ENCODE measurements at regions not wholly inside any gene's neighbourhood (a gene's known extent, or its start where the extent isn't known, plus 50 kb on each side); places are given as distances from the start of the nearest gene placed in this dataset.

- TF ChIP-seq, protein P1, sequence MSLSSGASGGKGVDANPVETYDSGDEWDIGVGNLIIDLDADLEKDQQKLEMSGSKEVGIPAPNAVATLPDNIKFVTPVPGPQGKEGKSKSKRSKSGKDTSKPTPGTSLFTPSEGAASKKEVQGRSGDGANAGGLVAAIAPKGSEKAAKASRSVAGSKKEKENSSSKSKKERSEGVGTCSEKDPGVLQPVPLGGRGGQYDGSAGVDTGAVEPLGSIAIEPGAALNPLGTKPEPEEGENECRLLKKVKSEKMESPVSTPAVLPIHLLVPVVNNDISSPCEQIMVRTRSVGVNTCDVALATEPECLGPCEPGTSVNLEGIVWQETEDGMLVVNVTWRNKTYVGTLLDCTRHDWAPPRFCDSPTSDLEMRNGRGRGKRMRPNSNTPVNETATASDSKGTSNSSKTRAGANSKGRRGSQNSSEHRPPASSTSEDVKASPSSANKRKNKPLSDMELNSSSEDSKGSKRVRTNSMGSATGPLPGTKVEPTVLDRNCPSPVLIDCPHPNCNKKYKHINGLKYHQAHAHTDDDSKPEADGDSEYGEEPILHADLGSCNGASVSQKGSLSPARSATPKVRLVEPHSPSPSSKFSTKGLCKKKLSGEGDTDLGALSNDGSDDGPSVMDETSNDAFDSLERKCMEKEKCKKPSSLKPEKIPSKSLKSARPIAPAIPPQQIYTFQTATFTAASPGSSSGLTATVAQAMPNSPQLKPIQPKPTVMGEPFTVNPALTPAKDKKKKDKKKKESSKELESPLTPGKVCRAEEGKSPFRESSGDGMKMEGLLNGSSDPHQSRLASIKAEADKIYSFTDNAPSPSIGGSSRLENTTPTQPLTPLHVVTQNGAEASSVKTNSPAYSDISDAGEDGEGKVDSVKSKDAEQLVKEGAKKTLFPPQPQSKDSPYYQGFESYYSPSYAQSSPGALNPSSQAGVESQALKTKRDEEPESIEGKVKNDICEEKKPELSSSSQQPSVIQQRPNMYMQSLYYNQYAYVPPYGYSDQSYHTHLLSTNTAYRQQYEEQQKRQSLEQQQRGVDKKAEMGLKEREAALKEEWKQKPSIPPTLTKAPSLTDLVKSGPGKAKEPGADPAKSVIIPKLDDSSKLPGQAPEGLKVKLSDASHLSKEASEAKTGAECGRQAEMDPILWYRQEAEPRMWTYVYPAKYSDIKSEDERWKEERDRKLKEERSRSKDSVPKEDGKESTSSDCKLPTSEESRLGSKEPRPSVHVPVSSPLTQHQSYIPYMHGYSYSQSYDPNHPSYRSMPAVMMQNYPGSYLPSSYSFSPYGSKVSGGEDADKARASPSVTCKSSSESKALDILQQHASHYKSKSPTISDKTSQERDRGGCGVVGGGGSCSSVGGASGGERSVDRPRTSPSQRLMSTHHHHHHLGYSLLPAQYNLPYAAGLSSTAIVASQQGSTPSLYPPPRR (CRISPR knock-in tag; IDR thresholded peaks at IDR 0.05; ENCODE audit: borderline replicate concordance), result no peak
- TF ChIP-seq ZNF329 (CRISPR knock-in tag; IDR thresholded peaks at IDR 0.05; ENCODE audit: low read depth) (no peak), TCF7 (IDR thresholded peaks at IDR 0.05; ENCODE audit: low read depth) (no peak), MXD4 (CRISPR knock-in tag; IDR thresholded peaks at IDR 0.05) (no peak)
- TF ChIP-seq, protein P2, sequence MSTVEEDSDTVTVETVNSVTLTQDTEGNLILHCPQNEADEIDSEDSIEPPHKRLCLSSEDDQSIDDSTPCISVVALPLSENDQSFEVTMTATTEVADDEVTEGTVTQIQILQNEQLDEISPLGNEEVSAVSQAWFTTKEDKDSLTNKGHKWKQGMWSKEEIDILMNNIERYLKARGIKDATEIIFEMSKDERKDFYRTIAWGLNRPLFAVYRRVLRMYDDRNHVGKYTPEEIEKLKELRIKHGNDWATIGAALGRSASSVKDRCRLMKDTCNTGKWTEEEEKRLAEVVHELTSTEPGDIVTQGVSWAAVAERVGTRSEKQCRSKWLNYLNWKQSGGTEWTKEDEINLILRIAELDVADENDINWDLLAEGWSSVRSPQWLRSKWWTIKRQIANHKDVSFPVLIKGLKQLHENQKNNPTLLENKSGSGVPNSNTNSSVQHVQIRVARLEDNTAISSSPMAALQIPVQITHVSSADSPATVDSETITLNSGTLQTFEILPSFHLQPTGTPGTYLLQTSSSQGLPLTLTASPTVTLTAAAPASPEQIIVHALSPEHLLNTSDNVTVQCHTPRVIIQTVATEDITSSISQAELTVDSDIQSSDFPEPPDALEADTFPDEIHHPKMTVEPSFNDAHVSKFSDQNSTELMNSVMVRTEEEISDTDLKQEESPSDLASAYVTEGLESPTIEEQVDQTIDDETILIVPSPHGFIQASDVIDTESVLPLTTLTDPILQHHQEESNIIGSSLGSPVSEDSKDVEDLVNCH (CRISPR knock-in tag; IDR thresholded peaks at IDR 0.05), result no peak
These were observed 123.2 kb upstream of the KCNIP4 start (continued) for GRCh38 chr4:22071749-22072148.

DNA sequence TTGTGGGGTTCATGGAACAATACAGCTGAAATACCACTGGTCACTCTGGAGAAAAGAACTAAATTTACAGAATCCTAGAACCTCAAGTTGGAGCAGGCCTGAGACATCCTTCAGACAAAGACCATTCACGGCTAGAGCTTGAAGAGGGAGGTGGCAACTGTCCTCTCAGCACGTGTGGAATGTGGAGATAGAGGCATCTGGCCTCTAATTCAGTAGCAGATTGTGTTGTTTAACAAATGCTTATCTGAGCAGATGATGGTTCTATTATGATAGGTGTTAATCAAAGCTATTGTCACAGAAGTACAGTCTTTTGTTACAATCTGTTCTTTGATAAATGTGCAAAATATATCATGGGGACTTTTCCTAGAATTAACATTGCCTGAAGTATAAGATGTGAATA is 121.7 kb upstream of the KCNIP4 start:
- DNase-seq (ENCODE audit: low spot score) (no peak), ATAC-seq (no peak), FAIRE-seq (no peak)
- H3K36me3 ChIP-seq (replicated peaks in 1 of 2; ENCODE audit: control insufficient read depth in 1 of 2, insufficient read depth in 2 of 2, low read length in 2 of 2), result no peaks in the 10 kb centered on the region
- in situ Hi-C loops (cut with HindIII; ENCODE audit: extremely low pct_ligation_motif_present, low pct_unique_long_range_greater_than_20kb) (no loop called here), intact Hi-C loops (cut with micrococcal nuclease; ENCODE audit: unreplicated experiment) (no loop called here)
- no peaks in the 10 kb centered on the region for H3K79me2 ChIP-seq (ENCODE audit: insufficient read depth, low read length)
- H3K9ac ChIP-seq (ENCODE audit: insufficient read depth, low read depth, low read length), result no peak overlapping the region
- BruUV-seq (replicated peaks), result no TSS peak
- no peaks in the 10 kb centered on the region; the same call in 1 of the 2 replicates for H3K9me3 ChIP-seq (ENCODE audit: low read length)
- no peak overlapping the region for H2AFZ ChIP-seq (ENCODE audit: low read length)
- H3K4me1 ChIP-seq (ENCODE audit: insufficient read depth, low read length), result no peaks in the 10 kb centered on the region
- no peaks in the 10 kb centered on the region for H4K20me1 ChIP-seq (ENCODE audit: insufficient read depth, low read length)
- H3K27me3 ChIP-seq (ENCODE audit: control insufficient read depth in 1 of 2, insufficient read depth in 2 of 2, low read length in 2 of 2), result no peaks in the 10 kb centered on the region
- no peak overlapping the region for H3K4me2 ChIP-seq (ENCODE audit: low read depth, low read length)
- ChIA-PET POLR2A (no interaction called here), CTCF (ENCODE audit: low intra/inter-chr PET ratio, low total read pairs) (no interaction called here)
- H3K4me3 ChIP-seq (replicated peaks in 1 of 3; ENCODE audit: insufficient read depth in 1 of 3, low read depth in 2 of 3, low read length in 3 of 3), result no peak overlapping the region
- no peak overlapping the region for H3K27ac ChIP-seq (ENCODE audit: extremely low read length, insufficient read depth, low read length)
- 0% methylated on average over 2 of the region's 2 CpGs for WGBS (ENCODE audit: low lambda C conversion rate)
- TF ChIP-seq KLF15 (CRISPR knock-in tag; IDR thresholded peaks at IDR 0.05; ENCODE audit: borderline replicate concordance) (no peak), ZIK1 (CRISPR knock-in tag; IDR thresholded peaks at IDR 0.05; ENCODE audit: borderline replicate concordance, low read depth) (no peak), PAX8 (CRISPR knock-in tag; IDR thresholded peaks at IDR 0.05; ENCODE audit: borderline replicate concordance) (no peak), POLR2AphosphoS5 (IDR thresholded peaks at IDR 0.05; ENCODE audit: low read depth, low read length) (no peak), MZF1 (CRISPR knock-in tag; IDR thresholded peaks at IDR 0.05; ENCODE audit: borderline replicate concordance) (no peak), ZNF878 (CRISPR knock-in tag; IDR thresholded peaks at IDR 0.05) (no peak), THAP7 (CRISPR knock-in tag; IDR thresholded peaks at IDR 0.05) (no peak), ZNF414 (CRISPR knock-in tag; IDR thresholded peaks at IDR 0.05) (no peak), ZNF543 (CRISPR knock-in tag; IDR thresholded peaks at IDR 0.05) (no peak), RXRA (CRISPR knock-in tag; IDR thresholded peaks at IDR 0.05) (no peak), ZKSCAN1 (IDR thresholded peaks at IDR 0.05; ENCODE audit: low read length) (no peak)
